EH (cell line): ENCODE measurements at regions not wholly inside any gene's neighbourhood (a gene's known extent, or its start where the extent isn't known, plus 50 kb on each side); places are given as distances from the start of the nearest gene placed in this dataset.
A peak's percentile ranks its signal among the peaks of the same experiment; 100 is the strongest.

Experiments
- DNase-seq: peaks from one replicate; pipeline ENCODE4 v3.0.0-alpha.2; 2015; ENCODE audit warnings: low read depth

DNA sequence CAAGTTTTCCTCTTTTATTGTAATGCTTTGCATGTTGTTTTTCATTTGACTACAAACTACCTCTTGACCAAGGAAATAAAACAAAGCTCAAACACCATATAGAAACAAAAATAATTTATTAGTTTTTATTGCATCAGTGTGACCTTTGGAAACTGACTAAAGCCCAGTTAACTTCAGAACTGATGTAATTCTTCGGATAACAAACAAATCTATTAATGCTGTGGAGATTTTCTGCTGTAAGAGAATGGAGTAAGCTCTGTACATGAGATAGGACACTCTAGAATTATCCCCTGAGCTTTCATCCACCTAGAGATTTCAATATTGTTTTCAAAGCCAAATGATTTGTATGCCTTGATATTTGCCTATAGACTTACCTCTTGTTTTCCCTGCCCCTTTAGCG is 154.0 kb upstream of the KCNK2 start:
- no peak for DNase-seq

- DNase-seq, result no peak
Observed at GRCh38 chr1:214933375-214933774, 149.2 kb upstream of the KCNK2 start.

DNA sequence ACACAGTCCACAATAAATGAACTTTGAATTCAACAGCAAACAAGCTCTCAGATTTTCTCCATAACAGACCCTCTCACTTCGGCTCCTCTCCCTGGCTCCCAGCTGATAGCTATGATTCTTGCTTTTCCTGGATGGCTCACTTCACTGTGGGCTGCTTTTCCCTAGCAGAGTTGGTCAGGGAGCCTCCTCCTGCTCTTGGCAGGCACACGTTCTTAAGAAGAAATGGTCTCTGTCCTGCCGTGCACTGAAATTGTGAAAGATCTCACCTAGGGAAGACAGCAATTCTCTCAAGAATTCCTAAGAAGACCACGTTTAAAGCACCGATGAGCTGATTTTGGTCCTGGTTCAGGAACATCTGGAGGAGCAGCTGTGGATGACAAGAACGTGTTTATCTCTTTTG is 148.5 kb upstream of the KCNK2 start:
- DNase-seq, result no peak

GRCh38 chr1:214935258-214935657 is 147.3 kb upstream of the KCNK2 start:
- no peak for DNase-seq

DNA sequence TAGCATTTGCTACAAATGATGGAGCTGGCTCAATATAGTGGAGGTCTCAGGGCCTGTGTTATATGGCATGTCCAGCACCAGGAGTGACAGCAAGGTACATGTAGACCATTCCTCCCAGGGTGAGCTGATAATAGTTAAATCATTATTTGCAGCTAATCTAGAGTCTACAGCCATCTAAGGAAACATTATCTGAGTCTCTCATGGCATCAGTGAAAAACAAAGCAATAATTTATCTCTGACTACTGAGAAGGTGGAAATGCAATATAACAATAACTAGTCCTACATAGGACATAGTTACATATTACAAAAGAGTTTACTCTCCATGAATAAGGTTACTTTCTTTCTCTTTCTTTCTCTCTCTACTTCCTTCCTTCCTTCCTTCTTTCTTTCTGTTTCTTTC is 143.4 kb upstream of the KCNK2 start:
- DNase-seq, result no peak

DNA sequence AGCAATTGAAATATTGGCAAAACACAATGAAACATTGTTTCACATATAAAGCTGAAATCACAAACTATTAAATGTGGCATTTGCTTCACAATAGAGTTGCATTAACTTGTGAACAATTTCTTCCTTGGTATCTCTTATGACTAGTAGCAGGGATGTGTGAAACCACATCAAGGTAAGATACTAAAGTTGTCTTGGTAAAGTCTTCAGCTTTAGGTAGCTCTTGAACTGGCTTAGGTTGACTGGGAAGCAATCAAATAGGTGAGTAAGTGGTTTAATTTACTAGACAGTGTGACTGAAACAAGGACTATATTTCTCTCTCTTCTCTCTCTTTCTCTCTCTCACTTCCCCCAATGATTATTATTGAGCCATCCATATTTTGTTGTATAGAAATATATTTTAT is 141.5 kb upstream of the KCNK2 start:
- DNase-seq, result no peak

DNA sequence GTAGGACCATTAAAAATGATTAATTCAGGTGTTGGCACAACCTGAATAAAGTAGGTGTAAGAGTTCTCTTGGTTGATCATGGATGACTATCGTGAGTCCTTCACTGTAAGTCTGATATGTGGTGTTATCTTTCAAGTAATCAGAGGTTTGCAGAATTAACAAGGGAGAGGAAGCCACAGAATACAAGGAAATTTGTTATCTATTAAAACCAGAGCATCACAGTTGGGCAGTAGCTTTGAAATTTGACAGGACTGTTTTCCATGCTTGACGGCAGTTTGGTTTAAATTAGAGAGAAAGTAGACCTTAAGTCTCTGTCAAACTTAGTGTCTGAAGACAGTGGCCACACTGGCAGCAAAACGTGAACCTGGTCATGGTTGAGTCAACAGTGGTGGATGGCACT is 139.5 kb upstream of the KCNK2 start:
- no peak for DNase-seq

DNA sequence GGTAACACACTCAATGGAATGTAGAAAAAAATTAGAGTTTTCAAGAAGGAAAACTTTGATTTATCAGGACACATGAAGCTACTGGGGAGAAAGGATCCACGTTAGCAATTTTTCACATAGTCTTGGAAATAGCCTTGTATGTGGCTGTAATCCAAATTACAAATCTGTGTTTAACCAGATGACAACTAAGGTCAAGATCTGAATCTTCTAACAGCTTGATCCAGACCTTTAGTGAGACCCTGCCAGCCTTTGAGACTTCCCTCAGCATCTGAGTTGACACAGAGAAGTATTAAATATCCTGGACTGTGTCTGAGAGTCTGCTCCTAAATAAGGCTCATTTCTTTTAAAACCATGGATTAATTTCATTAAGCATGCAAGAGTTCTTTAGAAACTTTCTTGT is 135.9 kb upstream of the KCNK2 start:
- DNase-seq, result no peak

DNA sequence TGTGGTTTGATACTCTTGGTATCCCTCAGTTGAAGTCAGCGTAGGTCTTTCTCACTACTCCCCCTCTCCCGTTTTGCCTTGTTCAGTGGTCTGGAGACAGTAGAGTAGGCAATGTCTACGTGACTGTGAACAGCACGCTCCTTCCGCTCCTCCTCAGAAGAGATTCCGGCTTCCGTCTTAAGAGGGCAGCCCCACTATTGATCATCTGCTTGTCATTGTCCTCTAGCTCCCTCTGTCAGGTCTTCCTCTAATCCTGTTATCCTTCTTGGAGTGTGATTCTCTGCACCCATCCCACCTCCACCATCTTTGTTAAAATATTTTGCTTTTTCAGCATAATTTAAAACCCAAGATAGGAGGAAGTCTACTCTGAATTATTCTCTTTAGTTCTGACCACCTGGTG is 129.9 kb upstream of the KCNK2 start:
- no peak for DNase-seq

DNA sequence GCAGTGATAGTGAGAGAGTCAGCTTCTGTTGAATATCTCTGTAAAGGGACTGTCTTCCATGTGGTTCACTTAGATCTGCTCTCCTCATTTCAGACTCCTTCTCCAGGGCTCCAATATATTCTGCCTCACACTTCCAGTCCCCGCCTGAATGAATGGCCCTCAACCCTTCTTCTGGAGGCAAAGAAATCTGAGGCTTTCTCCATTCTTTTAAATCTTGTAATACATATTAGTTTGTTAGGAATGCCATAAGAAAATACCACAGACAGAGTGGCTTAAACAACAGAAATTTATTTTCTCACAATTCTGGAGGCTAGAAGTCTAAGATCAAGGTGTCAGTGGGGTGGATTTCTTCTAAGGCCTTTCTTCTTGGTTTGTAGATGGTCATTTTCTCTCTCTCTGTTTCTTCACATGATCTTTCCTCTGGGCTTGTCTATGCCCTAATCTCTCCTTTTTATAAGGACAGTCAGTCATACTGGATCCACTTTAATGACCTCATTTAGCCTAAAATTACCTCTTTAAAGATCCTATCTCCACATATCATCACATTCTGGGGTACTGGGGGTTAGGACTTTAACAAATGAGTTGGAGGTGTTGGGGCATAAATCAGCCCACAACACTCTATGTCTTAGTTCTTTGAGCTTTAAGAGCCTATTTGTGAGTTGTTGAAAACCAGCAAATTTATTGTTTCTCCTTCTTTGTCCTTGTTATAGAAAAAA is 128.5 kb upstream of the KCNK2 start:
- peak; percentile 49 for DNase-seq

DNA sequence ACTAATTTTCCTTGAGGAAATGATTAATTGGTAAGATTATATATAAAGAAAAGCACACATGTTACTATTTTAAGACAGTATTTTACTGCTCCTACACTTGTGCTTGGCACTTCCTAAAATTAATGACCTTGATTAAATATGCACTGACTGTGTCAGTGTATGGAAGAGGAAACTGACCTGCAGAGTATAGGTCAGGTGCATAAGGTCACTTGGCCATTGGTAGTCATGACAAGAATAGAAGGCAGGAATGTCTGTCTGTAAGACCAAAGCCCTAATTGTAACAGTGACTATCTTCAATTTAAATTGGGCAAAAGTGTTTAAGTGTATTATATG is 128.0 kb upstream of the KCNK2 start:
- DNase-seq, result no peak

DNA sequence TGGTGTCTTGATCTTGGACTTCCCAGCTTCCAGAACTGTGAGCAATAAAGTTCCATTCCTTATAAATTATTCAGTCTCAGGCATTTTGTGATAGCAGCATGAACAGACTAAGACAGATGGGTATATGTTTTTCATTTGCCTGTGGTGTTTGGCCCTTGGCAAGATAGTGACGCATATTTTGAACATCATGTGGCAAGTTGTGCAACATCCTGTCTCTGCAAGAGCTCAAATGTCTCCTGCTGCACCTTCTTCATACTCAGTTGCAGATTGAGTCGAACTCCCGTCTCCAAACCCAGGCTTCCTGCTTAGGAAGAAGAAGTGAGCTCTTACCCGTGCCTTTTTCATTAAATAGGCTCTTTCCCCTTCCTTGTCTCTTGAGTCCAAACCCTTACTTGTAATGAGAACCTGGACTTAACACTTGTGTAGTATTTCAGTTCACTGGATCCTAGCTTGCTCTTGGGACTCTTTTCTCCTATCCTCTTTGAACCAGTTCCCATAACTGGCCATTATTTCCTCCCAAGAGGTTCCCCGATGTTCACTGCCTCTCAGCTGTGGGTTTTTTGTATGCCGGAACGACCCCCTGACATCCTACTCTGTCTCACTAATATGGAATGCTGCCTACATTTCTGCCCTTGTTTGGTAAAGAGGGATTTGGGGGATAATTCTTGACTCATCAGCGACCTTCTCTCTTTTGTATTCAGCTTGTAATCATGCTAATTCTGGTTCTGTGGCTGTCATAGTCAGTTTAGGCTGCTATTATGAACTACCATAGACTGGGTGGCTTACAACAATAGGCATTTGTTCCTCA is 125.0 kb upstream of the KCNK2 start:
- peak; percentile 100 for DNase-seq

- DNase-seq, result peak; percentile 56
Observed at GRCh38 chr1:214958486-214958885, 124.1 kb upstream of the KCNK2 start.

GRCh38 chr1:214966346-214966745 is 116.2 kb upstream of the KCNK2 start:
- peak; percentile 48 for DNase-seq

- DNase-seq, result peak; percentile 85
Observed at GRCh38 chr1:214967865-214968575, 114.5 kb upstream of the KCNK2 start.

- no peak for DNase-seq
Observed at GRCh38 chr1:214970016-214970415, 112.5 kb upstream of the KCNK2 start.

- no peak for DNase-seq
Observed at GRCh38 chr1:214971071-214971470, 111.5 kb upstream of the KCNK2 start.

DNA sequence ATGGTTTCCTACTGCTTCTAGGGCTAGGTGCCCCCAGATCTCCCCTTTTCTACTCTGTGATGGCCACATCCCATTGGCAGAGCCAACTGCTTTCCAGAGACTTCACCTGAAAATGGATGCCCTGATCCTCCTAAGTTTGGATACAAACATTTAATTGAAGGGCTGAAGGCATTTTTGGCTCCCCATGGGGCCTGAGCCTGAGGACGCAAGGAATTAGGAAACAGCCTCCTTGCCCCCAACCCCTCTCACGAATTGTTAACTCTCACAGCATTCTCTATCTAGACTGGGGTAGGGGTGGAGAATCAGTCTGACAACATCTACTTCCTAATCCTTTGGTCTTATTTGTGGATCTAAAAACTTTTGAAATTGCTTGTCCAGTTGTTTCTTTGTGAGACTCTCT is 108.5 kb upstream of the KCNK2 start:
- no peak for DNase-seq

- no peak for DNase-seq
Observed at GRCh38 chr1:214976665-214977064, 105.9 kb upstream of the KCNK2 start.

GRCh38 chr1:214977110-214977509 is 105.4 kb upstream of the KCNK2 start:
- no peak for DNase-seq

- no peak for DNase-seq
Observed at GRCh38 chr1:214977700-214978374, 104.7 kb upstream of the KCNK2 start.

DNA sequence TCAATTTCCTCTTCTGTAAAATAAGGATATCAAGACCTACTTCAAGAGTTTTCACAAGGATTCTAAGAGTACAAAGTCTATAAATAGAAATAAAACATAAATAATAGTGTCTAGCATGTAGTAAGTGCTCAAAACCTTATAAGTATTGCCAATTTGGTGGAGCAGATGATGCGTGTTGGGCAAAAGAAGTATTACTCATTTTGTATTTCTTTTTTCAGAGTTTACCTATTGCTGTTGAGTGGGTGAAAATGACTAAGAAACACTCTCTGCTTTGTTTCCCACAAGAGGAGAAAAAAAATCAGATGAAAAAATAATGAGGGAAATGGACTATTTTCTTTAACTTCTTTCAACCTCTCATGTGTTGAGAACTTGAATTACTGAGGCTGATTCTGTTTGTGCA is 103.3 kb upstream of the KCNK2 start:
- no peak for DNase-seq

- no peak for DNase-seq
Observed at GRCh38 chr1:214980921-214981320, 101.6 kb upstream of the KCNK2 start.
